ENCODE measurements at regions not wholly inside any gene's neighbourhood (a gene's known extent, or its start where the extent isn't known, plus 50 kb on each side); places are given as distances from the start of the nearest gene placed in this dataset.

DNA sequence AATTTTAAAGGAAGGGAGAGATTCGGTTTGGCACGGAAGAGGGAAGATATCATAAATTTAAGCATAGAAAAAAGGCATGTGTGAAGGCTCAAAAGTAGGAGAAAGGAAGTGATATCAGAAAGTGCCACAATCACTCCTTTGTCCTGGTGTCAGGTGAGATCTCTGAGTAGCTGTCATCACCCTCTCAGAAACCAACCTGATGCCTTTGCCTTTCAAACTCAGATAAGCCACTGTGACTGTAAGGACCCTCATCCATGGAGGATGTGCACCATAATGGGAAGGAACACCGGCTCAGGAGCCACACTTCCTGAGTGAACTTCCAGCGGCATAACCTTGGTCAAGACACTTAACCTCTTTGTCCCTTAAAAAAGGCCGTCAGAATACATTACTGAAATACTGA, 318.7 kb upstream of the SEMA6D start:
- DNase-seq, result no peak
- H3K4me1 ChIP-seq (ENCODE audit: control insufficient read depth, insufficient read depth, low read length, poor library complexity, severe bottlenecking), result no peaks in the 10 kb centered on the region
- no peaks in the 10 kb centered on the region for H3K9me3 ChIP-seq (ENCODE audit: control insufficient read depth, low read length)
- no peak overlapping the region for H3K4me3 ChIP-seq (ENCODE audit: insufficient read depth, low read depth, low read length, poor library complexity, severe bottlenecking)
- no peaks in the 10 kb centered on the region for H3K27me3 ChIP-seq (replicated peaks; ENCODE audit: control insufficient read depth, insufficient read depth, low read length, poor library complexity, severe bottlenecking)
- H3K36me3 ChIP-seq (ENCODE audit: control insufficient read depth, insufficient read depth, low read length), result no peaks in the 10 kb centered on the region
- no peak overlapping the region for H3K27ac ChIP-seq (ENCODE audit: insufficient read depth, low read length, poor library complexity, severe bottlenecking)

GRCh38 chr15:47399100-47399499, 318.2 kb upstream of the SEMA6D start:
- Histone ChIP-seq H3K36me3 (ENCODE audit: control insufficient read depth, insufficient read depth, low read length) (no peaks in the 10 kb centered on the region), H3K4me1 (ENCODE audit: control insufficient read depth, insufficient read depth, low read length, poor library complexity, severe bottlenecking) (no peaks in the 10 kb centered on the region), H3K9me3 (ENCODE audit: control insufficient read depth, low read length) (no peaks in the 10 kb centered on the region), H3K4me3 (ENCODE audit: insufficient read depth, low read depth, low read length, poor library complexity, severe bottlenecking) (no peak overlapping the region), H3K27ac (ENCODE audit: insufficient read depth, low read length, poor library complexity, severe bottlenecking) (no peak overlapping the region), H3K27me3 (replicated peaks; ENCODE audit: control insufficient read depth, insufficient read depth, low read length, poor library complexity, severe bottlenecking) (no peaks in the 10 kb centered on the region)
- no peak for DNase-seq

GRCh38 chr15:47400603-47401002, 316.7 kb upstream of the SEMA6D start:
- no peaks in the 10 kb centered on the region for H3K36me3 ChIP-seq (ENCODE audit: control insufficient read depth, insufficient read depth, low read length)

GRCh38 chr15:47401427-47401826, 315.9 kb upstream of the SEMA6D start:
- DNase-seq, result no peak
- Histone ChIP-seq H3K27me3 (replicated peaks; ENCODE audit: control insufficient read depth, insufficient read depth, low read length, poor library complexity, severe bottlenecking) (no peaks in the 10 kb centered on the region), H3K4me3 (ENCODE audit: insufficient read depth, low read depth, low read length, poor library complexity, severe bottlenecking) (no peak overlapping the region), H3K27ac (ENCODE audit: insufficient read depth, low read length, poor library complexity, severe bottlenecking) (no peak overlapping the region), H3K4me1 (ENCODE audit: control insufficient read depth, insufficient read depth, low read length, poor library complexity, severe bottlenecking) (no peaks in the 10 kb centered on the region), H3K9me3 (ENCODE audit: control insufficient read depth, low read length) (no peaks in the 10 kb centered on the region), H3K36me3 (ENCODE audit: control insufficient read depth, insufficient read depth, low read length) (no peaks in the 10 kb centered on the region)

More at GRCh38 chr15:47400603-47401002, 316.7 kb upstream of the SEMA6D start:
- no peak overlapping the region for H3K27ac ChIP-seq (ENCODE audit: insufficient read depth, low read length, poor library complexity, severe bottlenecking)
- no peak overlapping the region for H3K4me3 ChIP-seq (ENCODE audit: insufficient read depth, low read depth, low read length, poor library complexity, severe bottlenecking)
- H3K27me3 ChIP-seq (replicated peaks; ENCODE audit: control insufficient read depth, insufficient read depth, low read length, poor library complexity, severe bottlenecking), result no peaks in the 10 kb centered on the region
- no peaks in the 10 kb centered on the region for H3K9me3 ChIP-seq (ENCODE audit: control insufficient read depth, low read length)
- H3K4me1 ChIP-seq (ENCODE audit: control insufficient read depth, insufficient read depth, low read length, poor library complexity, severe bottlenecking), result no peaks in the 10 kb centered on the region
- no peak for DNase-seq

DNA sequence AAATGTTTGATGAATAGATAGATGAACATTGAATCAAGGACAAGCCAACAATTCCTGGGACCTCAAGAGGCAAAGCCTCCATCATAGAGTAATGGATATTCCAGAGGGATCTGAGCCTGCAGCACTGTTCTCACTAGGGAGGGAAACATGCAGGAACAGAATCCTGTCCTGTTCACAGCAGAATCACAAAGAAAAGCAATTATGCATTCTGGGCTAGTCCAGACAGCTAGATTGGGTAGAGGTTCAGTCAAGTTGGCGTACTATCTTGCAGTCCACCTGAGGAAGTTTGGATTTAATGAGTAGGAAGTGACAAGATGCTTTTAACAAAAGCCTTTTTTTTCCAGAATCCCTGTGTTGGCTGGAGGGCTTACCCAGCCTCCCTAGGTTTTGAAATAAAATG, 314.5 kb upstream of the SEMA6D start:
- Histone ChIP-seq H3K9me3 (ENCODE audit: control insufficient read depth, low read length) (no peaks in the 10 kb centered on the region), H3K36me3 (ENCODE audit: control insufficient read depth, insufficient read depth, low read length) (no peaks in the 10 kb centered on the region), H3K4me1 (ENCODE audit: control insufficient read depth, insufficient read depth, low read length, poor library complexity, severe bottlenecking) (no peaks in the 10 kb centered on the region), H3K27ac (ENCODE audit: insufficient read depth, low read length, poor library complexity, severe bottlenecking) (no peak overlapping the region), H3K4me3 (ENCODE audit: insufficient read depth, low read depth, low read length, poor library complexity, severe bottlenecking) (no peak overlapping the region), H3K27me3 (replicated peaks; ENCODE audit: control insufficient read depth, insufficient read depth, low read length, poor library complexity, severe bottlenecking) (no peaks in the 10 kb centered on the region)
- no peak for DNase-seq

DNA sequence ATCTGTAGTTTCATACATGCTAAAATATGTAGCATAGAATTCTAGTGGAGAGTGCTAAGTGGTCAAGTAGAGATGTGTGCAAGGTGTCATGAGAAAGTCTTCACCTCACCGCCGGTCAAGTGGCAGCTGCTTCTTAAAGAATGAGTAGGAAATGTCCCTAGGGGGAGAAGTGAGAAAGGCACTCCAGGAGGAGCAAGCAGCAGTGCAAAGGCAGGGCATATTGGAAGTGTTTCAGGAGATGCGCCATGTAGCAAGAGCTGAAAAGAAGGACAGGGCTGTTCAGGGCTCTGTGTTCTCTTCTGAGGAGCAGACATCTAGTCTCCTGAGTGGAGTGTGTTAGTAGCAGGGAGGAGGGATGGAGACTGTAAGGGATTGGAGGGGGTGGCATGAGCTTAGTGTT, 312.4 kb upstream of the SEMA6D start:
- Histone ChIP-seq H3K4me1 (ENCODE audit: control insufficient read depth, insufficient read depth, low read length, poor library complexity, severe bottlenecking) (no peaks in the 10 kb centered on the region), H3K4me3 (ENCODE audit: insufficient read depth, low read depth, low read length, poor library complexity, severe bottlenecking) (no peak overlapping the region), H3K9me3 (ENCODE audit: control insufficient read depth, low read length) (no peaks in the 10 kb centered on the region), H3K27ac (ENCODE audit: insufficient read depth, low read length, poor library complexity, severe bottlenecking) (no peak overlapping the region), H3K27me3 (replicated peaks; ENCODE audit: control insufficient read depth, insufficient read depth, low read length, poor library complexity, severe bottlenecking) (no peaks in the 10 kb centered on the region), H3K36me3 (ENCODE audit: control insufficient read depth, insufficient read depth, low read length) (no peaks in the 10 kb centered on the region)
- DNase-seq, result no peak

DNA sequence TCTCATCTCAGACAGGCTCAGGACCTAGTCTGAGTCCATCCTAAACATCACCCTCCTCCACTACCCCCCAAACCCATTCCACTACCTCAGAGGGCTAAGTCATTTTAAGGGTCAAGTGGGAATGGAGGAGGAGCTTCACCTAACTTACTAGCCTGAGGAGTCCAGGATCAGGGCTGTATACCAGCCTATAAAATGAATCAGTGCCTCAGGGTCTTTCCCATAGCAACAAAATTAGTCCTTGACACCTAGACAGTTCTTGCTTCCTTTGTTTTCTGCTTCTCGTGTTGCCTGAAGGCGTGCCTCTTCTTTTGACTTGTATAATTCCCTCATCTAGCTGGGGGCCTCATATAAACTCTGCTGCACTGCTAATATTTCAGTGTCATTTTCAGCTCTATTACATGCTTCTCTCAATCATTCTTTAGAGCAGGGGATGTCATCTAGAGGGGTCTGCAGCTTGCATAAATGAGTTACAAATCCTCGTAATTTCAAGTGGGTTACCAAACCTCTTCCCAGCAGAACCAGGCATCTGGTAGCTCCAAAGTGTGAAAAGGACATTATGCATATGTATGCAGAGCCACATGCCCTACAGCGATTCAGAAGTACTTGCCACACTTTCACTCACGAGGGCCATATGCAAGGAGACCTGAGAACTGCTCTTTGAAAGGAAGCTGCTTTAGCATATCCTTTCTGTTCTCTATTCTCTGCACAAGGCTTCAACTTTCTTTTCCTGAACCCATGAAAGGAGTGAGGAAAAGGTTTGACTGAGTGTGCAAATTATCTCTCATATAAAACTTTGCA, 311.7 kb upstream of the SEMA6D start:
- Histone ChIP-seq H3K4me3 (ENCODE audit: insufficient read depth, low read depth, low read length, poor library complexity, severe bottlenecking) (no peak overlapping the region), H3K4me1 (ENCODE audit: control insufficient read depth, insufficient read depth, low read length, poor library complexity, severe bottlenecking) (no peaks in the 10 kb centered on the region)
- no peak for DNase-seq

GRCh38 chr15:47407692-47408091, 309.6 kb upstream of the SEMA6D start:
- no peak overlapping the region for H3K27ac ChIP-seq (ENCODE audit: insufficient read depth, low read length, poor library complexity, severe bottlenecking)
- H3K36me3 ChIP-seq (ENCODE audit: control insufficient read depth, insufficient read depth, low read length), result no peaks in the 10 kb centered on the region
- DNase-seq, result no peak
- no peaks in the 10 kb centered on the region for H3K4me1 ChIP-seq (ENCODE audit: control insufficient read depth, insufficient read depth, low read length, poor library complexity, severe bottlenecking)
- no peaks in the 10 kb centered on the region for H3K27me3 ChIP-seq (replicated peaks; ENCODE audit: control insufficient read depth, insufficient read depth, low read length, poor library complexity, severe bottlenecking)
- no peaks in the 10 kb centered on the region for H3K9me3 ChIP-seq (ENCODE audit: control insufficient read depth, low read length)
- H3K4me3 ChIP-seq (ENCODE audit: insufficient read depth, low read depth, low read length, poor library complexity, severe bottlenecking), result no peak overlapping the region

More for the DNA sequence above, 311.7 kb upstream of the SEMA6D start:
- no peaks in the 10 kb centered on the region for H3K9me3 ChIP-seq (ENCODE audit: control insufficient read depth, low read length)
- H3K36me3 ChIP-seq (ENCODE audit: control insufficient read depth, insufficient read depth, low read length), result no peaks in the 10 kb centered on the region
- no peaks in the 10 kb centered on the region for H3K27me3 ChIP-seq (replicated peaks; ENCODE audit: control insufficient read depth, insufficient read depth, low read length, poor library complexity, severe bottlenecking)
- H3K27ac ChIP-seq (ENCODE audit: insufficient read depth, low read length, poor library complexity, severe bottlenecking), result no peak overlapping the region

- Histone ChIP-seq H3K36me3 (ENCODE audit: control insufficient read depth, insufficient read depth, low read length) (no peaks in the 10 kb centered on the region), H3K27me3 (replicated peaks; ENCODE audit: control insufficient read depth, insufficient read depth, low read length, poor library complexity, severe bottlenecking) (no peaks in the 10 kb centered on the region), H3K9me3 (ENCODE audit: control insufficient read depth, low read length) (no peaks in the 10 kb centered on the region), H3K4me1 (ENCODE audit: control insufficient read depth, insufficient read depth, low read length, poor library complexity, severe bottlenecking) (no peaks in the 10 kb centered on the region), H3K4me3 (ENCODE audit: insufficient read depth, low read depth, low read length, poor library complexity, severe bottlenecking) (no peak overlapping the region), H3K27ac (ENCODE audit: insufficient read depth, low read length, poor library complexity, severe bottlenecking) (no peak overlapping the region)
- no peak for DNase-seq
Observed at GRCh38 chr15:47409038-47409437, 308.3 kb upstream of the SEMA6D start.

- Histone ChIP-seq H3K36me3 (ENCODE audit: control insufficient read depth, insufficient read depth, low read length) (no peaks in the 10 kb centered on the region), H3K4me3 (ENCODE audit: insufficient read depth, low read depth, low read length, poor library complexity, severe bottlenecking) (no peak overlapping the region), H3K27me3 (replicated peaks; ENCODE audit: control insufficient read depth, insufficient read depth, low read length, poor library complexity, severe bottlenecking) (no peaks in the 10 kb centered on the region), H3K27ac (ENCODE audit: insufficient read depth, low read length, poor library complexity, severe bottlenecking) (no peak overlapping the region), H3K4me1 (ENCODE audit: control insufficient read depth, insufficient read depth, low read length, poor library complexity, severe bottlenecking) (no peaks in the 10 kb centered on the region), H3K9me3 (ENCODE audit: control insufficient read depth, low read length) (no peaks in the 10 kb centered on the region)
- no peak for DNase-seq
Observed at GRCh38 chr15:47409600-47409999, 307.7 kb upstream of the SEMA6D start.
